Keratinocyte (primary cell): ENCODE measurements at regions not wholly inside any gene's neighbourhood (a gene's known extent, or its start where the extent isn't known, plus 50 kb on each side); places are given as distances from the start of the nearest gene placed in this dataset.

Experiments used
- DNase-seq: peaks from one replicate; pipeline ENCODE4 v3.0.0-alpha.2; 2011; ENCODE audit warnings: low read depth, missing footprints, low spot score
- FAIRE-seq: peaks from 2 replicates; lab custom pipeline; 2011; peaks lifted over from hg19 to GRCh38; lab: Jason Lieb, UNC
- H2AFZ ChIP-seq: 2 replicates; pipeline ENCODE4 v1.6.0; 2012; ENCODE audit warnings: low read length, control low read depth, inconsistent platforms; ENCODE audit not compliant: control insufficient read depth
- H3K27ac ChIP-seq: 2 replicates; pipeline ENCODE4 v1.5.1; 2011; ENCODE audit warnings: low read length; ENCODE audit not compliant: control insufficient read depth, insufficient read depth
- H3K27me3 ChIP-seq: 3 replicates; pipeline ENCODE4 v1.6.0; 2011; ENCODE audit warnings: low read length; ENCODE audit not compliant: control insufficient read depth, insufficient read depth; ENCODE audit errors: extremely low read depth
- H3K36me3 ChIP-seq, 2 experiments: 2 replicates in 1 of 2; 3 replicates in 1 of 2; pipeline ENCODE4 v1.5.1; 2011; ENCODE audit warnings: low read length in 2 of 2, mild to moderate bottlenecking in 1 of 2; ENCODE audit not compliant: control insufficient read depth in 2 of 2, insufficient read depth in 2 of 2; ENCODE audit errors: extremely low read depth in 1 of 2
- H3K4me1 ChIP-seq: 3 replicates; pipeline ENCODE4 v1.5.1; 2011; ENCODE audit warnings: low read length; ENCODE audit not compliant: control insufficient read depth, insufficient read depth; ENCODE audit errors: extremely low read depth
- H3K4me2 ChIP-seq: 3 replicates; pipeline ENCODE4 v1.6.0; 2011; ENCODE audit warnings: low read depth, low read length; ENCODE audit not compliant: control insufficient read depth, insufficient read depth; ENCODE audit errors: extremely low read depth
- H3K4me3 ChIP-seq, 3 experiments: fragments of 200-600 bp in 1 of 3; sonication (generic) in 1 of 3; 2 replicates in 2 of 3; 3 replicates in 1 of 3; pipeline ENCODE4 v1.5.1; 2011 to 2016; ENCODE audit warnings: low read length in 3 of 3, mild to moderate bottlenecking in 3 of 3, control low read depth in 2 of 3, inconsistent platforms in 1 of 3, low read depth in 1 of 3, mixed read lengths in 1 of 3, mixed run types in 1 of 3, moderate library complexity in 1 of 3; ENCODE audit not compliant: control insufficient read depth in 2 of 3, insufficient read depth in 2 of 3; ENCODE audit errors: extremely low read depth in 1 of 3
- H3K79me2 ChIP-seq: 2 replicates; pipeline ENCODE4 v1.6.0; 2012; ENCODE audit warnings: low read length; ENCODE audit not compliant: control insufficient read depth, insufficient read depth
- H3K9ac ChIP-seq: 3 replicates; pipeline ENCODE4 v1.6.0; 2011; ENCODE audit warnings: low read length; ENCODE audit not compliant: control insufficient read depth, insufficient read depth; ENCODE audit errors: extremely low read depth
- H3K9me1 ChIP-seq: 3 replicates; pipeline ENCODE4 v1.6.0; 2011; ENCODE audit warnings: low read length; ENCODE audit not compliant: control insufficient read depth, insufficient read depth; ENCODE audit errors: extremely low read depth
- H3K9me3 ChIP-seq: 2 replicates; pipeline ENCODE4 v1.5.1; 2012; ENCODE audit warnings: low read depth, low read length; ENCODE audit not compliant: control insufficient read depth
- H4K20me1 ChIP-seq: 3 replicates; pipeline ENCODE4 v1.6.0; 2011; ENCODE audit warnings: low read length; ENCODE audit not compliant: control insufficient read depth, insufficient read depth; ENCODE audit errors: extremely low read depth
- CTCF ChIP-seq, 3 experiments: IDR thresholded peaks in 1 of 3; conservative IDR thresholded peaks in 1 of 3; optimal IDR thresholded peaks in 1 of 3; 2 replicates in 2 of 3; 3 replicates in 1 of 3; pipeline versions ENCODE3 to v1.5.1; 2011; ENCODE audit warnings: low read length in 3 of 3, mild to moderate bottlenecking in 3 of 3, moderate library complexity in 2 of 3, control low read depth in 1 of 3, inconsistent platforms in 1 of 3; ENCODE audit not compliant: insufficient read depth in 2 of 3; ENCODE audit errors: extremely low read depth in 1 of 3
- EZH2 ChIP-seq: IDR thresholded peaks from one replicate; pipeline ENCODE4 v1.6.1; 2012; ENCODE audit warnings: inconsistent platforms, mild to moderate bottlenecking, low read length, moderate library complexity
- dilution Hi-C: fragments of 300-500 bp; cut with MboI; formaldehyde crosslinking; loops from one replicate; pipeline ENCODE4 v1.7.0; 2020; ENCODE audit warnings: low sequenced_read_pairs; ENCODE audit not compliant: extremely low pct_ligation_motif_present

- Histone ChIP-seq H3K9me1 (no peaks in the 10 kb centered on the region), H3K4me1 (no peaks in the 10 kb centered on the region), H3K27me3 (no peaks in the 10 kb centered on the region), H3K9me3 (no peaks in the 10 kb centered on the region), H2AFZ (no peak overlapping the region), H3K4me2 (no peak overlapping the region), H4K20me1 (no peaks in the 10 kb centered on the region), H3K36me3 (no peaks in the 10 kb centered on the region), H3K9ac (no peak overlapping the region), H3K4me3 (no peak overlapping the region), H3K27ac (no peak overlapping the region), H3K79me2 (no peaks in the 10 kb centered on the region)
- TF ChIP-seq CTCF (optimal IDR thresholded peaks at IDR 0.05 in 1 of 3, IDR thresholded peaks at IDR 0.05 in 1 of 3, conservative IDR thresholded peaks at IDR 0.05 in 1 of 3; ENCODE audit: extremely low read depth in 1 of 3, insufficient read depth in 2 of 3, low read length in 3 of 3): no peak
- TF ChIP-seq EZH2: no peak
- FAIRE-seq: no peak
- dilution Hi-C loops: no loop called here
- no peak for DNase-seq
Observed at GRCh38 chr7:94216944-94217461, 177.7 kb upstream of the COL1A2 start.

GRCh38 chr7:94217766-94218165, 176.9 kb upstream of the COL1A2 start:
- Histone ChIP-seq H3K36me3 (no peaks in the 10 kb centered on the region), H3K27me3 (no peaks in the 10 kb centered on the region), H4K20me1 (no peaks in the 10 kb centered on the region), H2AFZ (no peak overlapping the region), H3K9me1 (no peaks in the 10 kb centered on the region), H3K4me2 (no peak overlapping the region), H3K27ac (no peak overlapping the region), H3K4me1 (no peaks in the 10 kb centered on the region), H3K79me2 (no peaks in the 10 kb centered on the region), H3K9ac (no peak overlapping the region), H3K4me3 (no peak overlapping the region), H3K9me3 (no peaks in the 10 kb centered on the region)
- dilution Hi-C loops: no loop called here
- FAIRE-seq (no peak), DNase-seq (no peak)
- TF ChIP-seq EZH2 (no peak), CTCF (optimal IDR thresholded peaks at IDR 0.05 in 1 of 3, IDR thresholded peaks at IDR 0.05 in 1 of 3, conservative IDR thresholded peaks at IDR 0.05 in 1 of 3; ENCODE audit: extremely low read depth in 1 of 3, insufficient read depth in 2 of 3, low read length in 3 of 3) (no peak)
